Activated CD4-positive, CD25-positive, alpha-beta regulatory T cell treated with anti-CD3 and anti-CD28 coated beads, Interleukin-2, amount 50 U/mL, for 72 hours (primary cell): ENCODE measurements at regions not wholly inside any gene's neighbourhood (a gene's known extent, or its start where the extent isn't known, plus 50 kb on each side); places are given as distances from the start of the nearest gene placed in this dataset.
"Not testable (repeated sequence)": the region's sequence is repeated elsewhere in the genome, so short reads cannot be mapped to it uniquely, and the experiment has no call there.

ENCODE experiments used
- DNase-seq: peaks from one replicate; pipeline ENCODE4 v3.0.0; 2021

- peak; percentile 80 for DNase-seq
These were observed 77.9 kb upstream of the PWP1 start for GRCh38 chr12:107607464-107608392.

- not testable (repeated sequence) for DNase-seq
These were observed 76.8 kb upstream of the PWP1 start for GRCh38 chr12:107608779-107609178.

GRCh38 chr12:107610021-107610859, 75.4 kb upstream of the PWP1 start:
- DNase-seq, result no peak

GRCh38 chr12:107612508-107612907, 73.1 kb upstream of the PWP1 start:
- DNase-seq, result no peak

GRCh38 chr12:107616941-107617340, 68.7 kb upstream of the PWP1 start:
- DNase-seq, result no peak

- DNase-seq, result no peak
These were observed 67.5 kb upstream of the PWP1 start for GRCh38 chr12:107618106-107618505.

GRCh38 chr12:107619831-107620230, 65.8 kb upstream of the PWP1 start:
- DNase-seq, result no peak

GRCh38 chr12:107622001-107622400, 63.6 kb upstream of the PWP1 start:
- no peak for DNase-seq

GRCh38 chr12:107624493-107624892, 61.1 kb upstream of the PWP1 start:
- no peak for DNase-seq

GRCh38 chr12:107631715-107632114, 53.9 kb upstream of the PWP1 start:
- DNase-seq, result no peak

GRCh38 chr12:107632246-107632645, 53.4 kb upstream of the PWP1 start:
- no peak for DNase-seq

GRCh38 chr12:107634530-107634929, 51.1 kb upstream of the PWP1 start:
- DNase-seq, result no peak

- DNase-seq, result no peak
These were observed 50.5 kb upstream of the PWP1 start for GRCh38 chr12:107635139-107635538.
